ENCODE measurements at regions not wholly inside any gene's neighbourhood (a gene's known extent, or its start where the extent isn't known, plus 50 kb on each side); places are given as distances from the start of the nearest gene placed in this dataset.

DNA sequence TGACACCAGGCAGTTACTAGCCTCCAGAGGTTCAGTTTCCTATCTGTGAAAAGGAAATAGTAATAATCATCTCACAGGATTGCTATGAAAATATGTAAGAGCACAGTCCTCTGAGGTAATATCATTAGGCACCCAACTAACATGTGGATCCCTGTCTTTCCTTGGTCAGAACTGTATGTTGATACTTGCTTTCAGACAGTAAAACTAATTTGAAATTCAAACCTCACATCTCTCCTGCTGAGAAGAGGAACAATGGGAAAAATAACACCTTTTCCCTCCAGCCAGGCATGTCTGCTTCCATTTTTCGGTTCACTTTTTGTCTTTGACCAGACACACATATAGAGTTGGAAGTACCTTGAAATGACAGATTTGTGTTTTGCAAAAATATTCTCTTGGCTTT, 262.7 kb downstream of the IL15 start:
- TF ChIP-seq ZNF70 (CRISPR knock-in tag; IDR thresholded peaks at IDR 0.05) (no peak), TCF4 (CRISPR knock-in tag; IDR thresholded peaks at IDR 0.05; ENCODE audit: borderline replicate concordance) (no peak), GLIS3 (CRISPR knock-in tag; IDR thresholded peaks at IDR 0.05) (no peak), SNAI2 (CRISPR knock-in tag; IDR thresholded peaks at IDR 0.05) (no peak), PPARA (CRISPR knock-in tag; IDR thresholded peaks at IDR 0.05; ENCODE audit: borderline replicate concordance) (no peak), CSDC2 (CRISPR knock-in tag; IDR thresholded peaks at IDR 0.05) (no peak), ISL1 (CRISPR knock-in tag; IDR thresholded peaks at IDR 0.05) (no peak), ZNF8 (CRISPR knock-in tag; IDR thresholded peaks at IDR 0.05) (no peak), TOX (CRISPR knock-in tag; IDR thresholded peaks at IDR 0.05; ENCODE audit: borderline replicate concordance) (no peak)
- TF ChIP-seq, protein P1, sequence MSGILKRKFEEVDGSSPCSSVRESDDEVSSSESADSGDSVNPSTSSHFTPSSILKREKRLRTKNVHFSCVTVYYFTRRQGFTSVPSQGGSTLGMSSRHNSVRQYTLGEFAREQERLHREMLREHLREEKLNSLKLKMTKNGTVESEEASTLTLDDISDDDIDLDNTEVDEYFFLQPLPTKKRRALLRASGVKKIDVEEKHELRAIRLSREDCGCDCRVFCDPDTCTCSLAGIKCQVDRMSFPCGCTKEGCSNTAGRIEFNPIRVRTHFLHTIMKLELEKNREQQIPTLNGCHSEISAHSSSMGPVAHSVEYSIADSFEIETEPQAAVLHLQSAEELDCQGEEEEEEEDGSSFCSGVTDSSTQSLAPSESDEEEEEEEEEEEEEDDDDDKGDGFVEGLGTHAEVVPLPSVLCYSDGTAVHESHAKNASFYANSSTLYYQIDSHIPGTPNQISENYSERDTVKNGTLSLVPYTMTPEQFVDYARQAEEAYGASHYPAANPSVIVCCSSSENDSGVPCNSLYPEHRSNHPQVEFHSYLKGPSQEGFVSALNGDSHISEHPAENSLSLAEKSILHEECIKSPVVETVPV (CRISPR knock-in tag; IDR thresholded peaks at IDR 0.05): no peak
- TF ChIP-seq, protein P2, sequence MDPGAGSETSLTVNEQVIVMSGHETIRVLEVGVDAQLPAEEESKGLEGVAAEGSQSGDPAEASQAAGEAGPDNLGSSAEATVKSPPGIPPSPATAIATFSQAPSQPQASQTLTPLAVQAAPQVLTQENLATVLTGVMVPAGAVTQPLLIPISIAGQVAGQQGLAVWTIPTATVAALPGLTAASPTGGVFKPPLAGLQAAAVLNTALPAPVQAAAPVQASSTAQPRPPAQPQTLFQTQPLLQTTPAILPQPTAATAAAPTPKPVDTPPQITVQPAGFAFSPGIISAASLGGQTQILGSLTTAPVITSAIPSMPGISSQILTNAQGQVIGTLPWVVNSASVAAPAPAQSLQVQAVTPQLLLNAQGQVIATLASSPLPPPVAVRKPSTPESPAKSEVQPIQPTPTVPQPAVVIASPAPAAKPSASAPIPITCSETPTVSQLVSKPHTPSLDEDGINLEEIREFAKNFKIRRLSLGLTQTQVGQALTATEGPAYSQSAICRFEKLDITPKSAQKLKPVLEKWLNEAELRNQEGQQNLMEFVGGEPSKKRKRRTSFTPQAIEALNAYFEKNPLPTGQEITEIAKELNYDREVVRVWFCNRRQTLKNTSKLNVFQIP (CRISPR knock-in tag; IDR thresholded peaks at IDR 0.05; ENCODE audit: borderline replicate concordance, low read depth): no peak
- TF ChIP-seq, protein P3, sequence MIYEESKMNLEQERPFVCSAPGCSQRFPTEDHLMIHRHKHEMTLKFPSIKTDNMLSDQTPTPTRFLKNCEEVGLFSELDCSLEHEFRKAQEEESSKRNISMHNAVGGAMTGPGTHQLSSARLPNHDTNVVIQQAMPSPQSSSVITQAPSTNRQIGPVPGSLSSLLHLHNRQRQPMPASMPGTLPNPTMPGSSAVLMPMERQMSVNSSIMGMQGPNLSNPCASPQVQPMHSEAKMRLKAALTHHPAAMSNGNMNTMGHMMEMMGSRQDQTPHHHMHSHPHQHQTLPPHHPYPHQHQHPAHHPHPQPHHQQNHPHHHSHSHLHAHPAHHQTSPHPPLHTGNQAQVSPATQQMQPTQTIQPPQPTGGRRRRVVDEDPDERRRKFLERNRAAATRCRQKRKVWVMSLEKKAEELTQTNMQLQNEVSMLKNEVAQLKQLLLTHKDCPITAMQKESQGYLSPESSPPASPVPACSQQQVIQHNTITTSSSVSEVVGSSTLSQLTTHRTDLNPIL (CRISPR knock-in tag; IDR thresholded peaks at IDR 0.05; ENCODE audit: low read depth): no peak

Data from SK-N-SH treated with all-trans-retinoic acid at 6 μM for 48 hours (cell line).